ENCODE measurements at regions not wholly inside any gene's neighbourhood (a gene's known extent, or its start where the extent isn't known, plus 50 kb on each side); places are given as distances from the start of the nearest gene placed in this dataset.
"Not testable (repeated sequence)": the region's sequence is repeated elsewhere in the genome, so short reads cannot be mapped to it uniquely, and the experiment has no call there.

- DNase-seq: not testable (repeated sequence)
Observed at GRCh38 chr21:7837315-7837714, 2684.1 kb upstream of the TPTE start.

DNA sequence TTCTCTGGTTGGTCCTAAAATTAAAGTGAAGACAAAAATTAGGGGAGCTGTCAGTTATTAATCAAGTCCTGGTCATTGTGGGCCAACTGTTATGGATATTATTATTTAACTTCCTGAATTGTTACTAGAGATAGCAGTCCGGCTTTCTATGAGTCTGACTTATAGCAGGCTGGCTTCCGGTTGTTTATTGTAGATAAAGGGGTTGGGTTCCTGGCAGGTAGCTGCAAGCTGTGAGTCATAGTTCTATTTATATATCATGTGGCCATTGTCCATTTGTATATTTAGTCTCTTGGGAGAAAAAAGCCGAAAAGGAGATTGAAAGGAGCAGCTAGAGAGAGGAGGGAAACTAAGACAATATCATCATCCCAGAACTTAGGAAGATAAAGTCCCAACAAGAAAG lies 2668.0 kb upstream of the TPTE start:
- DNase-seq: not testable (repeated sequence)

DNA sequence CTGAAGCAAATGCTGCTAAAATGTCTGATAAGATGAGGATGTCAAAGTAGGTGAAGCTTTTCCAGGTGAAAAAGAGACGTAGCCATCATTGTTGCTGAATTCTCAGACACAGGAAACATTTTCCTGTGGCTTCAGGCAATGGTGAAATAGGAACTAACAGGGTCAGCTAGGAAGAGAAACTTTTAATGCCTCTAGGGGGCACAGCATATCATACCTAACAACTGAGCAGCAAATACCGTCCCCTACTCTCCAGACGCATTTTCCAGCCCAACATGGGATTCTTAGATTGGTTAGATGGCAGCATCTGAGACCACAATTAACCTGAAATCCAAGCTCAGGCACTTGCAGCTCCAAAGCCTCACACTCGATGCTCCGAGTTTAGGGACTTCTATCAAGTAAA lies 2667.5 kb upstream of the TPTE start:
- DNase-seq: not testable (repeated sequence)
